A673 (cell line): ENCODE measurements at regions not wholly inside any gene's neighbourhood (a gene's known extent, or its start where the extent isn't known, plus 50 kb on each side); places are given as distances from the start of the nearest gene placed in this dataset.

Experiments
- EZH2 ChIP-seq: fragments of 200-600 bp; sonication (generic); IDR thresholded peaks from 2 replicates; pipeline ENCODE4 v1.6.1; 2017; ENCODE audit warnings: borderline replicate concordance, low read depth, mild to moderate bottlenecking, mixed read lengths, antibody characterized with exemption, low read length; ENCODE audit not compliant: poor library complexity, severe bottlenecking
- TF ChIP-seq, protein P1 (sequence below): fragments of 300-800, 200-600 bp; sonication (generic); conservative IDR thresholded peaks from 2 replicates; pipeline ENCODE4 v1.5.1; 2017; ENCODE audit warnings: low read depth, mild to moderate bottlenecking, antibody characterized with exemption, low read length, moderate library complexity, mixed read lengths

DNA sequence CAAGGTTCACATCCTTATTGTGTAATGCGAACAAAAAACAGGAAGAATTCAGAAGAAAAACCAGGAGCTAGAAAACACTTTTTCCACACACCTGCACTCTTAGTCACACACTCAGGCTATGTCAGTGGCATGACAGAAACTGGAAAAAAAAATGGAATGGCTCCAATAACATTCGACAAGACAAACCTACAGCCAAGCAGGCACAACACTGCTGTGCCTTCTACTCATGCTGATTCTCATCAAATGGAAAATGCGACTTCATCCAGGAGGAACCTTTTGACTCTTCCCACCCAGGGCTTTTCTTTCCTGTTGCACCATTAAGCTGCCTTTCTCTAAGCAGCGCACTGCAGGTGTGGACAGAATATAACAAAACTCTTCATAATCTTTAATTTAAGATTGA lies 163.2 kb upstream of the BTBD3 start:
- TF ChIP-seq, protein P1, sequence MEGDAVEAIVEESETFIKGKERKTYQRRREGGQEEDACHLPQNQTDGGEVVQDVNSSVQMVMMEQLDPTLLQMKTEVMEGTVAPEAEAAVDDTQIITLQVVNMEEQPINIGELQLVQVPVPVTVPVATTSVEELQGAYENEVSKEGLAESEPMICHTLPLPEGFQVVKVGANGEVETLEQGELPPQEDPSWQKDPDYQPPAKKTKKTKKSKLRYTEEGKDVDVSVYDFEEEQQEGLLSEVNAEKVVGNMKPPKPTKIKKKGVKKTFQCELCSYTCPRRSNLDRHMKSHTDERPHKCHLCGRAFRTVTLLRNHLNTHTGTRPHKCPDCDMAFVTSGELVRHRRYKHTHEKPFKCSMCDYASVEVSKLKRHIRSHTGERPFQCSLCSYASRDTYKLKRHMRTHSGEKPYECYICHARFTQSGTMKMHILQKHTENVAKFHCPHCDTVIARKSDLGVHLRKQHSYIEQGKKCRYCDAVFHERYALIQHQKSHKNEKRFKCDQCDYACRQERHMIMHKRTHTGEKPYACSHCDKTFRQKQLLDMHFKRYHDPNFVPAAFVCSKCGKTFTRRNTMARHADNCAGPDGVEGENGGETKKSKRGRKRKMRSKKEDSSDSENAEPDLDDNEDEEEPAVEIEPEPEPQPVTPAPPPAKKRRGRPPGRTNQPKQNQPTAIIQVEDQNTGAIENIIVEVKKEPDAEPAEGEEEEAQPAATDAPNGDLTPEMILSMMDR = no peak
- TF ChIP-seq EZH2 = no peak
